RPMI7951 (cell line): ENCODE measurements at regions not wholly inside any gene's neighbourhood (a gene's known extent, or its start where the extent isn't known, plus 50 kb on each side); places are given as distances from the start of the nearest gene placed in this dataset.

Experiments
- DNase-seq: peaks from one replicate; pipeline ENCODE4 v3.0.0-alpha.2; 2012; ENCODE audit warnings: low read depth

DNA sequence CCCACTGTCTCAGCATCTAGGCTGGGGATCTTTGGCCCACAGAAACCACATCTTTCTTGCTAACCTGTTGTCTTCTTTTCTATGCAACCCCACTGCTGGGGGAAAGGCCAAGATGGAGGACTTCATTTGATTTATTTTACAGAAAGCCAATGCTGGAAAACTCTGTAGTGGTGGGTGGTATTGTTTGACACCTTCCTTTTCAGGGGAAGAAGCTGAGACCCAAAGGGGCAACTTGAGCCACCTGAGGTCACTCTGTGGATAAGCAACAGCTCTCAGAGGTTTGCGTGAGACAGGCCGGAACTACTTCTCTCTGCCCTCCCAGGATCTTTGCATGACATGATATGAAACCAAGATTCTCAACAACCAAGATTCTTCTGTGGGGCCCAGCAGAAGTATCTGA lies 645.2 kb downstream of the VRK1 start:
- DNase-seq = no peak

DNA sequence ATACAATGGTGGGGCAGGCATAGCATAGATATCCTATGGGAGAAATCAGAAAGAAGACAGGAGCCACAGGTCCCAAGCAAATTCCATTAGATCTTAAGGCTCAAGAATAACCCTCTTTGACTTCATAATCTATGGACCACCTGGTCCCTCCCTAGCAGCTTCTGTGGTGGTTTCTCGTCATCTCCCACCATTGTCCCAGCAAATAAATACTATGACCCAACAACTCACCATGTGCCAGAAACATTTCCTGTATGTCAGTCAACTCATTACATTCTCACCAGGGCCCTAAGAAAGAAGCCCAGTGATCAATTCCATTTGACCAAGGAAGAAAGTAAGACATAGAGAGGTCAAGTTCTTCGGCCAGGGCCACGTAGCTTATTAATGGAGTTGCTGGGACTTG lies 646.2 kb downstream of the VRK1 start:
- no peak for DNase-seq

DNA sequence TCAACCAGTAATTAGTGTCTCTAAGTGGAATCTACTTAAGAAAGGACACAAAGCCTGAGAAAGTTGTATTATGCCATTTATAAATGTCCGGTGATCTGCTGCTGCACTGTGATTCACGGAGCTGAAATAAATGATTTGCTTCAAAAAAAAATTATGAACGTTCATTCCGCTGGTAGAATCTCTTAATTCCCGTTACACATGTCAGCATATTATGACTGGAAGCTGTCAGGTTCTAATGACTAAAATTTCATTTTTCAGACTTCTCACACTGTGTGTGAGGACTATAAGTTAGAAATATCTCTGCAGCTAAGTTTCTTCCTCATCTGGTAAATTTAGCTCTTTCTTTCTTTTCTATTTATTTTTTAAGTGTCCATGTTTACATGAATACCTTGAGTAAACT lies 647.1 kb downstream of the VRK1 start:
- DNase-seq = no peak

DNA sequence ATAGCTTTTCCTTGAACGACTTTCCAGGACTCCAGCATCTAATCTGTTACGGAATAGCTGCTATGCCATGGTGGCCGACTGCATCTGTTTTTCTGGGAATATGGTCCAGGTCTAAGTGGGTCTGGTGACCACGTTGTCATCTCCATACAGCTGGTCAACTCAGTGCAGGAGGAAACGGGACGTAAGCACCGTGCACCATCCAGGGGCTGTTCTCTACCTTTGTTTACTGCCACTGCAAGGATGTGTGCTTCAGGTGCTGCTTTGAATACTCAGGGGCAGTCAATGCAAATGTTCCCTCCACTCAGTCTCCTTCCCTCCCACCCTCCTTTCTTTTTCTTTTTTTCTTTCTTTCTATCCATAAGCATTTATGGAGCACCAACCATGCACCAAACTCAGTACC lies 648.2 kb downstream of the VRK1 start:
- DNase-seq = no peak

DNA sequence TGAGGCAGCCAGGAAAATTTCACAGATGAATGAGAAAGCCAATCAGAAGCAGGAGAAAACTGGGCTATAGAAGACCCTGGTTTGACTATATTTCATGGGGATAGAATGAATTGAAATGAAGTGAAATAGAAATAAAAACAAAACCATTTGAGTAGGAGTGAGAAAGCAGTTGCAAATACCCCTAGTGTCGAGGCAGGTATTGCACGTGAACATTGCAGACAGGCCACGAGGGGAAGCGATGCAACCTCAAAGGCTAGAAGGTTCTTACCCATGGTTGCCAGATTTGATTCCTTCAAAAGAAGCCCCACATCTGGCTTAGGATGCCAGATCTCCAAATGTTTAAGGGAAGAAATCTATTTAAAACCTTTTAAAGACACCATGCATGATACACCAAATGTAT lies 648.9 kb downstream of the VRK1 start:
- DNase-seq = no peak

DNA sequence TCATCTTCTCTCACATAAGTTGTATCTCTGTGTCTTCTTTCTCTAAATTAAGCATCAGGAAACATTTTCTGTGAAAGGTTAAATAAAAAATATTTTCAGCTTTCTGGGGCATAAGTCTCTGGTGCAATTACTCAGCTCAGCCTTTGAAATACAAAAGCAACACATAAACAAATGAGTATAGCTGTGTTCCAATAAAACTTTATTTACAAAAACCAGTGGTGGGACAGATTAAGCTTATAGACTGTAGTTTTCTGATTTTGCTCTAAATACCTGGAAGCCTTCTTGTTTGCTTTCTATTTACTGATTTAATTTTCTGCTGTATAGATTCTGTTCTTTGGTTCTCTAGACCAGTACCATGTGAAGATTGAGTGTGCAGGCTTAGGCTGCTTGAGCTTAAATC lies 655.1 kb downstream of the VRK1 start:
- no peak for DNase-seq

DNA sequence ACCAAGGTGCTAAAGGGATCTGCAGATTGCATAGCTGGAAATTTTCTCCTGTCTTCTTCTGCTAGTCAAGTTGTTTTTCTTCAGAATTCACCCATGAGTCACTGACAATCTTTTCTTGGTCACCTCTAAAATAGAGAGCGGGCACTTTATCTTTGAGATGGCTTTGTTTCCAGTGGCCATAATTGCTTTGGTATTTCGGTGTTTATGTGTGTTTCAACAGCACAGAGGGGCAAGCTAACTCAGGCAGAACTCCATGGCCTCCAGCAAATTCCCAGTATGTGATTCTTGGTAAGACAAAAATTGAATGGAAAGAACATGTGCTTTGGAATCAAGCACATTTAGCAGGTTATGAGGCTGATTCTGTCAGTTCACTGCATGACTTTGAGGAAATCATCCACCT lies 656.8 kb downstream of the VRK1 start:
- peak; percentile 38 for DNase-seq

DNA sequence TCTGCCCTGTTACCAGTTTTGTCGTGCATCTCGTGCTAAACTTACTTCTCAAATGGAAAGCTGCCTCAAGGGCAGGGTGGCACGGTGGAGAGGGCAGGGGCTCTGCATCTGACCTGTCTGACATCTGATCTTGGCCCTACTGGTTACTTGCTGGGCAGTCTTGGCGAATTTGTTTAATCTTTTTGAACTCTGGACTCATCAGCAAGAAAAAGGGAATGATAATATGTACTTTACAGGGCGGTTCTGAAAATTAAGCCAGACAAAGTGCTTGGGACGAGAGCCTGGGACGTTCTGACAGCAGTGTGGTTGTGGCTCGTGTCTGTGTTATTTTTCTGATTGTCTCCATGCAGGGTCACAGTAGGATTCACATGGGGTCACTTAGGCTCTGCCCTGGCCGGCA lies 659.3 kb downstream of the VRK1 start:
- no peak for DNase-seq

DNA sequence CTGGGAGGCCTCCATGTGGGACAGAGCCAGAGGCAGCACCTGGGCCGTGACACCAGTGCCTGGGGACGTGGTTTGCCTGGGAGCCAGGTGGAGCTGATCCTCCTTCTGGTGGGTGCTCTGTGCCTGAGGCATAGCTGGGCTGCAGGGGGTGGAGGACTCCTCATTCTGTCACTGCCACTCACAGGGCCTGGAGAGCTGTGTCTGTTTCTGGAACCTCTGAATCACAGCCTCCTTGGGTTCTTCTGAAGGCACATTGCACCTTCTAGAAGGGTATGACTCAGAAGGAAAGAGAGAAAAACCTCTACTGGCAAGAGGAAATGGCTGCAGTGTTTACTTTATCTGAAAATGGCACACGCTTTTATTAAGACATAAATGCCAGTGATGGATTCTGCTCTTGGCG lies 659.8 kb downstream of the VRK1 start:
- DNase-seq = peak; percentile 49

DNA sequence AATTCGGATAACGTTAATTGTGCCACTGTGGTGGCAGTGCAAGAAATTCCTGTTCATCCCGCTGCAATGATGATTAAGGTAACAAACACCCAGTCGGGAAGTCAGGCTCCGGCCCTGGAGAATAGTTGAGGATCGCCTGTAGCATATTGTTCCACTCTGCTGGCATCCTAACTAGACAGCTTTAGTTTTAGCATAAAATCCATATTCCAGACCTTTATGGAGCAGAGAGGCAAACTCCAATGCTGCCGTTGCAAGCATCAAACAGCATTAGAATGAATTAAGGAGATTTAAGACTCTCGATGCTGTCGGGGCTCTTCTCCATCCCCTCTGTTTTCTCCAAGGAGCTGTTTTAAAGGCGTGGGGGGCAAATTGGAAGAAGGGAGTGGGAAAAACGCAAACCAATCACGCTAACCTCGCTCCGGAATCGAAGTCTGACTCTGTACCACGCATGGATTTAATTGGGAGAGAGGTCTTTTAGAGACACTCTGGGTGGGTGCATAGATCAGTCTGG lies 660.4 kb downstream of the VRK1 start:
- peak; percentile 8 for DNase-seq

DNA sequence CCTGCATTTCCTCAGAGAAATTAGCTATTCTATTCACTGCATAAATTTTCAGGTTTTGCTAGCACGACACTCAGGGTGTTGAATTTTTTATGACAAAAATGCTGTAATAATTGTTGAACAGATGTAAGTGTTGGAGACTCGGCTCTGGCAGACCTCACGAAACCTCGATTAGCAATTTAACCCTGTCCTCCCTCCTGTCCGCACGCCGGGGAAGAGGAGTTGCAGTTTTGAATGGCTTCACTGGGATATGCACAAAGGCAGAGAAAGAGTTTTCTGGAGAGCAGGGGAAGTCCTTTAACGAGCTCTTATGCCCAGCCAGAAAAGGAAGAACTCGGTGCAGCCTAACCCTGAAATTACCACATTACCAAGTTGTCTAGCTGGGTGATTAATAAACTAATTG lies 661.1 kb downstream of the VRK1 start:
- DNase-seq = peak; percentile 4

DNA sequence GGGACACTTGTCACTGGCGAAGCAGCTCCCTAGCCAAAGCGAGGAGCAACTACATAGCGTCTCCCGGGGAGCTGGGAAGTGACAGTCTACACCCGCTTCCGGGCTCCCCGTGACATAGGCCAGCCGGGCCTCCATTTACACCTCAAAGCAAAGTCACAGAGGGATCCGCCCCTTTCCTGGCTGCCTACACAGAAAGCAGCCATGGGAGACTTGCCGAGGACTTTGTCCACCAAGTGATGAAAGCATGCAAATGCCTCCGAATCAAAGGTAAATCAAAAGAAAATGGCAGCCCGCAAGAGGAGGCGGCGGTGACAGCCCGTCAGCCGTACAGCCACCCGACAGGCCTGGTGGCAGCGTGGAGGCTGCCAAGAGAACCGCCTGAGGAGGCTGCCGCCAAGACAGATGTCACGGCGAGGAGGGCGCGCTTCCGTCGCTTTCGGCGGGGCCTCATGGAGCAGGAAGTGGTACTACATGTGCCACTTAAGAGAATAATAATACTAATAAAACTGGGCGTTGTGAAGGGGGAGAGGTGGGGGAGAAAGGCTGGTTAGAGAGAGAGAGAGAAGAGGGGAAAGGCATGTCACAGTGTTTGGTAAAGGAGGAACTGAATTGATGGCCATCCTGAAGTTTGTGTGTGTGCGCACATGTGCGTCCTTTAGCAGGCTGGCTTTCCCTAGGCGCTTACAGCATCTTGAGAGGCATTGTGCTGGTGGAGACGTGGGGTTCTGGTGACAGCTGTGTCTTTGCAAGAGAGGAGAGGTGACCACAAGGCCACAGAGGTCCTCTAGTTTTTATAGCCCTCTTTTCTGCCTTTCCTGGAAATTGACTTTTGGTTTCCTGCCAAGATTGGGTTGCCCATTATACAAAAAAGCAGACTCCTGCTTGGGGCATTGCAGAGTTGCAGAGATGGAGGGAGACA lies 661.7 kb downstream of the VRK1 start:
- peak; percentile 24 for DNase-seq

DNA sequence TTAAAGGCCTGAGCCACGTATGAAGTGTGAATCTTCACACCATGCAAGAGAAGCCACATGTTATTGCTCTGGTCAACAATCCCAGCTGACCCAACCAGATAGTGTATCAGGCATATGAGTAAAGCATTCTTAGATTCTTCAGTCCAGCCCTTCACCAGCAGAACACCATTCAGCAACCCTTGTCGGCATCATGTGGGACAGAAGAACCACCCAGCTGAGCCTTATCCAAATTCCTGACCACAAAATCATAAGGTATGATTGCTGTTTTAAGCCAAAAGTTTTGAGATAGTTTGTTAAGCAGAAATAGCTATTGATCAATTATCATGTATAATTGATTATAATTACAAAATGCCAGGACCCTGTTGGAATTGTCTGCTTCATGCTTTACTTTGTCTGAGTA lies 664.9 kb downstream of the VRK1 start:
- DNase-seq = no peak

DNA sequence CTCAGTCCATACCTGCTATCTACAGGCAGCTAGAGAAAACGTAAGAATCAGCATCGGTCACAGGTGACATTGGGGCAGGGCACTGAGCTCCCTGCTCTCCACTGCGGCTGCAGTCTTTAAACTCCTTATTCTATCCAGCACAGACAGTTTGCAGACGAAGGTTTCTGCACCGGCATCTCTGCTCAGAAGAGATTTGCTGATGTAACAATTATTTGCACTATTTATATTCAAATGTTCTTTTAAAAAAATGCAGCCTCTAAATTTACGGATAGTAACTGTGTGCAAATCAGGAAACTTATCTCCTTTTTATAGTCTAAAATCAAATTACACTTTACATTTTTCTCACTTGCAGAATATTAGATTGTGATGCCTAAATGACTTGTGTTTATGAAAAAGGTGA lies 671.0 kb downstream of the VRK1 start:
- DNase-seq = no peak

DNA sequence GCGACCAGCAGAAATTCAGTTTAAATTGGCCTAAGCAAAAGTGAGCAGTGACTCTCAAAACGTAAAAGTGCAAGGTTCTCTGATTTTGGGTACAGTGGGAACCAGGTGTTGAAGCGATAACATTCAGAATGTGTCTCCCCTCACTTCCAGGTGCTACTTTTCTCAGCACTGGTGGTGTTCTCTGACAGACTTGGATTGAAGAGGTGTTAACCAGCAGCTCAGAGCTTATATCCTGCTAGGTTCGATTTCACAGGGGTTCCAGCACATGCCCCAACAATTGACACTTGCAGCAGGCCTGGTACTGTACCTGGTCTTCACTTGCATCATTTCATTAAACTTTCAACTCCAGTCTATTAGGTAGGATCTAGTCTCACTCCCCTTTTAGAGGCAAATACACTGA lies 680.2 kb downstream of the VRK1 start:
- DNase-seq = no peak

DNA sequence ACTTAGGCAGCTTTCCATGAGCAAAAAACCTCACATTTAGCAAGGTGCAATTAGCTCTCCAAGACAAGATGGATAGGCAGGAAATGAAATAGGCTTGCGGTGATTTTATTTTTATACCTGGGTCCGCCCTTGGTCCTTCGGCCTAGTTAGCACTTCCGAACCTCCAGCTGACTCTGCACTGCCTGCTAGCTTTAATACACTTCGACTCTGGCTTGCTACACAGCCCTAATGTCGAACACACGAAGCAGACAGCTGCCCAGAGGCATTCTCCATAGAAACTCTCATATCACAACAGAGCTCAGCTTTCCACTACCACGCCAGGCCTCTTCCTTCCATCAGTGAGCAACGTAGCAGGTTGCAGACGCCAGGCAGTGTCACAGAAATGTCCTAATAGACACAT lies 688.0 kb downstream of the VRK1 start:
- no peak for DNase-seq

DNA sequence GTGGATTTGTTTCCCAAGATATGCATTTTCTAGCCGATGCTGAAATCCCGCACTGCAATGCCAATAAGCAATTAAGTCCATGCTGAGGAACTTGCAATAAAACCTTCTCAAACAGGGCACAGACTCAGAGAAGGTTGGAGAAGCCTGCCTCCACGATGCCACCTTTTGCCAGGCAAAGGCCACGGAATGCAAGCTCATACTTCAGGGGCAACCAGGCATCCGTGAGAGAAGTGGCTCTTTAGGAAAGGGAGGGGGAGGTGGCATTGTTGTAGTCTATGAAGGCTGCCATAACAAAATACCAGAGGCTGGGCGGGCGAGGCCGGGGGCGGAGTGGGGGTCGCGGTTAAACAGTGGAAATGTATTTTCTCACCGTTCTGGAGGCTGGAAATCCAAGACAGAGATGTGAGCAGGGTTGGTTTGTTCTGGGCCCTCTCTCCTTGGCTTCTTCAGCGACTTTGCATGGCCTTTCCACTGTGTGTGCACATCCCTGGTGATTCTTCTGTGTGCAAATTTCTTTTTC lies 689.5 kb downstream of the VRK1 start:
- DNase-seq = no peak

DNA sequence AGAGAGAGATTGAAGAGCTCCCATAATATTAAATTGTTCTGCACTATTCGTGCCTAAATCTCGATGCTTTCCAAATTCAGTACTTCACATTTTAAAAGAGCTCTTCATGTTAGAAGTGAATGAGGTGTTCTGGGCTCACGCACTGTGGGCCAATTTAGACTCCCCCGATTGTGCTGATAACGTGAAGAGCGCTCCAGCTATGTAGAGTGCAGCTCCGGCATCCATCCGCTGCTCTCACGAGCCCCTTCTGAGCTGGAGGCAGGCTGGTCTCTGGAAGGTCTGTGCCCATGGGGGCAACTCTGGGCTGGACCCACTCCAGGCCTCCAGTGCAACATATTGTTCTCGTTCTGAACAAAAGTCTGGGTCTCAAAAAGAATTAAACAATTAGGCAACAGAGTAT lies 692.6 kb downstream of the VRK1 start:
- no peak for DNase-seq

DNA sequence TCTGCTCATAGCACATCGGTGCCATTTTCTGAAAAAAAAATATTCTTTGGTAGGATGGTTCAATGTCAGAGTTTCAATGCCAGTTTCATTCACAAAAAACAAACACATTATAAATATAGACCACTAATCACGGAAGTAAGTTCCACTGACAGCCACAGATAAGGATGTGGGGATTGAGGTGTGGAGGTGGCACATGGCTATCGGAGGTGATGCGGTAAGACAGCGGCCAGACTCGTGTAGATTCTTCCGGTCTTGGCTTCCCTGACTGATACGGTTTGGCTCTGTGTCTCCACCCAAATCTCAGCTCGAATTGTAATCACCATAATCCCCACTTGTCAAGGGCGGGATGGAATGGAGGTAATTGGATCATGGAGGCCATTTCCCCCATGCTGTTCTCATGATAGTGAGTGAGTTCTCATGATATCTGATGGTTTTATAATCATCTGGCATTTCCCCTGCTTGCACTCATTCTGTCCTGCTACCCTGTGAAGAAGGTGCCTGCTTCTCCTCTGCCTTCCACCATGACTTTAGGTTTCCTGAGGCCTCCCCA lies 693.4 kb downstream of the VRK1 start:
- DNase-seq = no peak

DNA sequence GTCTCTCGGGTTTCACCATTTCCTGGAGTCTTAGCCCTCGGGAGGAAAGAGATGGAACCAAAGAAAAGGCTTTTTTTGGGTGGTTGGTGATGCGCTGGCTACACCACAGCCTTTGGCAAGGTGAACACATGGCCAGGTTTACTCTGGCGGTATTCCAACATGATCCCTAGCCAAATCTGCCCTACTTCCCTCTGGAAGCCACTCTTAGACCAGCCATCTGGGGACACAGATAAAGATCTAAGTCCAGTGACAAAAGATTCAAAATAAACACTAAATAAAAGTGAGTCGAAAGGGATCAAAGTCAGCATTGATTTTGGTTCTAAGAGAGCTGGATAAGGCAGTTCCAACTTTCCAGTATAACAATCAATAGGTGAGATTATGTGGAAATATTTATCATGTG lies 694.5 kb downstream of the VRK1 start:
- DNase-seq = peak; percentile 17

DNA sequence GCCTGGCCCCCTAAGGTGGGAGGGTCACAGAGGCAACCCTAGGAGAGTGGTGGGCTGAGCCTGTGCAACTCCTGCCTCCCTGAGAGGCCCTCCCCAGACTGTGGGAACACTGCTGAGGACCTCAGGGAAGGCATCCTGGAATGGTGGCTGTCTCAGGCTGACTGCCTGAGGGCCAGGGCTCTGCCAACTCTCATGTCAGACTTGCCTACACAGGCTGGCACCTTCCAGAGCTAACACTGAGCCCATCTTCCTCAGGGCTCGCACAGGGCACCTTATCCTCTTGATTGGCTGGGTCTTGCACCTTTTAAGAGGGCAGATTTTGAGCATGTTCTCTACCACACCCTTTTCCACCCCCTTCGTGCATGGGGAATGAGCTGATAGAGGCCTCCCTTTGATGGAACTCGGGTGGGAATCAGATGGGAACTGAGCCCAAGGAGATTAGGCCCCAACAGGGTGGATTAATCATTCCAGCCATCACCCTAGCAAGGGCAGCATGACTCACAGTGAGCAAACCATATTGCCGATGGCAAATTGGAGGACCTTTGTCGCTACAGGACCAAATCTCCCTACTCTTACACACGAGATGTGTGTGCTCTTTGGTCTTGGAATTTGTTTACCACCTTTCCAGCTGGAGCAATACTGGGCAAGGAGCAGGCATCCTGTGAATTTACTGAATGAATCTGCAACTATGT lies 702.8 kb downstream of the VRK1 start:
- DNase-seq = peak; percentile 92

DNA sequence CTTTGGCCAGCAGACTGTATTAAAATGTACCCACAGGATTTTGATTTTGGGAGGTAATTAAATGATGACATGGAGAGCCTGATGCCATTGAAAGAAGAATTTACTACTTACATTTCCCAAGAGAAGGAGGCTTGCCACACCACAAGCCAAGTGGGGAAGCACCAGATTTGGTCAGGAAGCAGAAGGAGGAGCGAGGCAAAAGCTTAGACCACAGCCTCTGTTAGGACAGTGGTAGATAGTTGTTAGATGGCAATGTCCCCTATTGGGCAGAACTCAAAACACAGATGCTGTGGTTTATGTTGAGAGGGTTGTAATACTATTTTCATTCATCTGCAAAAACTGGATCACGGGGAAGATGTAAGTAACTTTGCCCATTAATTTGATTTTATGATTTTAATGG lies 709.4 kb downstream of the VRK1 start:
- no peak for DNase-seq

DNA sequence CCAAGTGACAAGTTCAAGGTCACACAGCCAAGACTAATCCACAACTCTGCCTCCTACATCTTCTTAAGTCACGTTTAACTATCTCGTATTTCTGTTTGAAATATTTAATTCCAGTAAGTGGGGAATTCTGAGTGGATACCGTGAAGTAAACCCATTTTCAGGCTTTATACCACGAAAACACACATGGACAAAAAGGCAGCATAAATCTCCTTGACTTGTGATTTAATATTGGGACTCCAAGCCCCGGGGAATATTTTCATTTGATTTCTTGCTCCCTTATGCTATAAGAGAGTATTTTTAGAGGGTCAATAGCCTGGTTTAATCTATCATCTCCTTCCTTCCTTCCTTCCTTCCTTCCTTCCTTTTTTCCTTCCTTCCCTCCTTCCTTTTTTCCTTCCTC lies 716.7 kb downstream of the VRK1 start:
- DNase-seq = no peak
